ENCODE measurements at regions not wholly inside any gene's neighbourhood (a gene's known extent, or its start where the extent isn't known, plus 50 kb on each side); places are given as distances from the start of the nearest gene placed in this dataset.

GRCh38 chr10:80772596-80772995 lies 234.9 kb downstream of the SH2D4B start:
- Histone ChIP-seq H4K20me1 (ENCODE audit: control insufficient read depth, extremely low read depth, insufficient read depth, low read length) (no peaks in the 10 kb centered on the region), H3K4me1 (ENCODE audit: control insufficient read depth, extremely low read depth, insufficient read depth, low read length) (no peaks in the 10 kb centered on the region), H3K4me2 (ENCODE audit: extremely low read depth, insufficient read depth, low read length) (no peak overlapping the region), H3K27ac (ENCODE audit: insufficient read depth, low read length) (no peak overlapping the region), H3K79me2 (ENCODE audit: control insufficient read depth, insufficient read depth, low read length) (no peaks in the 10 kb centered on the region), H3K9me3 (ENCODE audit: control insufficient read depth, insufficient read depth, low read depth, low read length) (no peaks in the 10 kb centered on the region), H3K4me3 (replicated peaks in 1 of 4; ENCODE audit: control extremely low read depth in 1 of 4, insufficient read depth in 1 of 4, low read depth in 3 of 4, low read length in 4 of 4) (no peak overlapping the region), H3K27me3 (ENCODE audit: control insufficient read depth, insufficient read depth, low read length) (no peaks in the 10 kb centered on the region), H3K36me3 (ENCODE audit: control insufficient read depth, insufficient read depth, low read length) (no peaks in the 10 kb centered on the region), H3K9ac (ENCODE audit: insufficient read depth, low read length) (no peak overlapping the region), H2AFZ (ENCODE audit: low read length) (no peak overlapping the region)
- TF ChIP-seq CTCF (conservative IDR thresholded peaks at IDR 0.05 in 1 of 2, IDR thresholded peaks at IDR 0.05 in 1 of 2; ENCODE audit: low read depth in 1 of 2, low read length in 2 of 2) (no peak), EZH2 (IDR thresholded peaks at IDR 0.05; ENCODE audit: low read length, missing control alignments) (no peak)
- no peak for DNase-seq (ENCODE audit: low read depth in 2 of 2)

GRCh38 chr10:80784695-80785094 lies 247.0 kb downstream of the SH2D4B start:
- no peaks in the 10 kb centered on the region for H3K36me3 ChIP-seq (ENCODE audit: control insufficient read depth, insufficient read depth, low read length)
- H3K27me3 ChIP-seq (ENCODE audit: control insufficient read depth, insufficient read depth, low read length), result no peaks in the 10 kb centered on the region
- no peak overlapping the region for H3K4me3 ChIP-seq (replicated peaks in 1 of 4; ENCODE audit: control extremely low read depth in 1 of 4, insufficient read depth in 1 of 4, low read depth in 3 of 4, low read length in 4 of 4)
- H4K20me1 ChIP-seq (ENCODE audit: control insufficient read depth, extremely low read depth, insufficient read depth, low read length), result no peaks in the 10 kb centered on the region
- DNase-seq (ENCODE audit: low read depth in 2 of 2), result no peak
- TF ChIP-seq CTCF (conservative IDR thresholded peaks at IDR 0.05 in 1 of 2, IDR thresholded peaks at IDR 0.05 in 1 of 2; ENCODE audit: low read depth in 1 of 2, low read length in 2 of 2) (no peak), EZH2 (IDR thresholded peaks at IDR 0.05; ENCODE audit: low read length, missing control alignments) (no peak)
- H3K27ac ChIP-seq (ENCODE audit: insufficient read depth, low read length), result no peak overlapping the region
- H3K9me3 ChIP-seq (ENCODE audit: control insufficient read depth, insufficient read depth, low read depth, low read length), result no peaks in the 10 kb centered on the region
- no peaks in the 10 kb centered on the region for H3K4me1 ChIP-seq (ENCODE audit: control insufficient read depth, extremely low read depth, insufficient read depth, low read length)
- no peaks in the 10 kb centered on the region for H3K79me2 ChIP-seq (ENCODE audit: control insufficient read depth, insufficient read depth, low read length)
- no peak overlapping the region for H3K9ac ChIP-seq (ENCODE audit: insufficient read depth, low read length)
- H3K4me2 ChIP-seq (ENCODE audit: extremely low read depth, insufficient read depth, low read length), result no peak overlapping the region
- H2AFZ ChIP-seq (ENCODE audit: low read length), result no peak overlapping the region

- no peak overlapping the region for H3K4me3 ChIP-seq (replicated peaks in 1 of 4; ENCODE audit: control extremely low read depth in 1 of 4, insufficient read depth in 1 of 4, low read depth in 3 of 4, low read length in 4 of 4)
- H3K27ac ChIP-seq (ENCODE audit: insufficient read depth, low read length), result no peak overlapping the region
- no peak overlapping the region for H3K9ac ChIP-seq (ENCODE audit: insufficient read depth, low read length)
- H3K36me3 ChIP-seq (ENCODE audit: control insufficient read depth, insufficient read depth, low read length), result no peaks in the 10 kb centered on the region
- no peaks in the 10 kb centered on the region for H3K27me3 ChIP-seq (ENCODE audit: control insufficient read depth, insufficient read depth, low read length)
- H3K79me2 ChIP-seq (ENCODE audit: control insufficient read depth, insufficient read depth, low read length), result no peaks in the 10 kb centered on the region
- H2AFZ ChIP-seq (ENCODE audit: low read length), result no peak overlapping the region
- DNase-seq (ENCODE audit: low read depth in 2 of 2), result no peak
- H4K20me1 ChIP-seq (ENCODE audit: control insufficient read depth, extremely low read depth, insufficient read depth, low read length), result no peaks in the 10 kb centered on the region
- no peak overlapping the region for H3K4me2 ChIP-seq (ENCODE audit: extremely low read depth, insufficient read depth, low read length)
- H3K9me3 ChIP-seq (ENCODE audit: control insufficient read depth, insufficient read depth, low read depth, low read length), result no peaks in the 10 kb centered on the region
- no peaks in the 10 kb centered on the region for H3K4me1 ChIP-seq (ENCODE audit: control insufficient read depth, extremely low read depth, insufficient read depth, low read length)
- TF ChIP-seq EZH2 (IDR thresholded peaks at IDR 0.05; ENCODE audit: low read length, missing control alignments) (no peak), CTCF (conservative IDR thresholded peaks at IDR 0.05 in 1 of 2, IDR thresholded peaks at IDR 0.05 in 1 of 2; ENCODE audit: low read depth in 1 of 2, low read length in 2 of 2) (no peak)
Measured at GRCh38 chr10:80786322-80786721, 248.6 kb downstream of the SH2D4B start.

Measured in fibroblast of lung (primary cell).